ENCODE measurements at regions not wholly inside any gene's neighbourhood (a gene's known extent, or its start where the extent isn't known, plus 50 kb on each side); places are given as distances from the start of the nearest gene placed in this dataset.

DNA sequence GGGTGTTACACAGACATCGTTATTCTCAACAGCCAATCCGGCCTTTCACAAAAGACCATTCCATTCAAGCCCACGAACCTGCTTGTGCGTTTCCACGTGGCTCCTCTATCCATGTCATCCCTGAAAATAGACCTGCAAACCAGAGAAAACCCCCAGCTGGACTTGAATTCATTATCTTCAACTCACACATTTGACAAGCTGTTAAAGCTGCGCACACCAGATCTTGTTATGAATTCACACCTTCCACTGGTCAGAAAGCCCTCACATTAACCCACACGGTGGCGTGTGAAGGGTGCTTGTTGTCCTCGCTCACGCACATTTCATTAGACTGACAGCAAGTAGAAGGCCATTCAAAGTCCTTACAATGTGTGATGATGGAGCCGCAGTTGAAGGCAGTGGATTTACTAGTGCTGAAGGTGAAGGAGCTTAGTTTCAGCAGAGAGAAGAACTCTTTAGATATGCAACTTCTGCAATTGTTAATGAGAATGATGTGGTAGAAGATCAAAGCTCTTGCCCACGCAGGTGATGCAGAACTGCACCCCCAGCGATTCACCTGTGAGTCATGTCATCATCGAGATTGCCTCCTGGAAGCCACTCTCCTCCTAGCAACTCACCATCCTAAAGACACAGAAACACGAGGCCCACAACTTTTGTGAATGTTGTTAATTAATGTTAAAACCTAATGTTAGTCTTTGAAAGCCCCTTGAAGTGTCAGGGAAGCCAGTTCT is 224.8 kb upstream of the SOX11 start:
- no peak for TF ChIP-seq GATA1 (IDR thresholded peaks at IDR 0.05; ENCODE audit: low read depth, low read length)
- TF ChIP-seq POLR2A (IDR thresholded peaks at IDR 0.05; ENCODE audit: low read length): no peak

DNA sequence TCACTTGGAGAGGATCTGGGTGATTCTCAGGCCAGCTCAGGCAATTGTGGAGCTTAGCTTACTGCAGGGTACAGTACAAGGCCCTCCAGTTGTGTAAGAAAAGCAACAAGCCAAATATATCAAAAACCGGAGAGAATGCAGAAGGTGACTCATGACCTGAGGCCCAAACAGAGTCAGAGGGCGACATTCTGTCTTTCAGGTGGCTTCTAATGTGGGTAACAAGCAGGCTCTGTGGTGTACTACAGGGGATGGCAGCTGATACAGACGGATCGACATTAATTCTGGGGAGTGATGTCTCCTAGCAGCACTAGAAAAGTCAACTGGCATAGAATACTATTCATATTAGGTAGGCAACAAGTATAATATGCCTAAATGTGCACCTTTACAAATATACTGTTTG is 219.5 kb upstream of the SOX11 start:
- no peak for TF ChIP-seq POLR2A (IDR thresholded peaks at IDR 0.05; ENCODE audit: low read length)
- TF ChIP-seq GATA1 (IDR thresholded peaks at IDR 0.05; ENCODE audit: low read depth, low read length): no peak
- DNase-seq: no peak

More for the DNA sequence above, 224.8 kb upstream of the SOX11 start:
- no peak for DNase-seq

GRCh38 chr2:5473635-5474034 is 218.5 kb upstream of the SOX11 start:
- no peak for TF ChIP-seq POLR2A (IDR thresholded peaks at IDR 0.05; ENCODE audit: low read length)
- no peak for TF ChIP-seq GATA1 (IDR thresholded peaks at IDR 0.05; ENCODE audit: low read depth, low read length)
- DNase-seq: no peak

GRCh38 chr2:5474716-5475115 is 217.5 kb upstream of the SOX11 start:
- no peak for TF ChIP-seq GATA1 (IDR thresholded peaks at IDR 0.05; ENCODE audit: low read depth, low read length)
- DNase-seq: no peak

DNA sequence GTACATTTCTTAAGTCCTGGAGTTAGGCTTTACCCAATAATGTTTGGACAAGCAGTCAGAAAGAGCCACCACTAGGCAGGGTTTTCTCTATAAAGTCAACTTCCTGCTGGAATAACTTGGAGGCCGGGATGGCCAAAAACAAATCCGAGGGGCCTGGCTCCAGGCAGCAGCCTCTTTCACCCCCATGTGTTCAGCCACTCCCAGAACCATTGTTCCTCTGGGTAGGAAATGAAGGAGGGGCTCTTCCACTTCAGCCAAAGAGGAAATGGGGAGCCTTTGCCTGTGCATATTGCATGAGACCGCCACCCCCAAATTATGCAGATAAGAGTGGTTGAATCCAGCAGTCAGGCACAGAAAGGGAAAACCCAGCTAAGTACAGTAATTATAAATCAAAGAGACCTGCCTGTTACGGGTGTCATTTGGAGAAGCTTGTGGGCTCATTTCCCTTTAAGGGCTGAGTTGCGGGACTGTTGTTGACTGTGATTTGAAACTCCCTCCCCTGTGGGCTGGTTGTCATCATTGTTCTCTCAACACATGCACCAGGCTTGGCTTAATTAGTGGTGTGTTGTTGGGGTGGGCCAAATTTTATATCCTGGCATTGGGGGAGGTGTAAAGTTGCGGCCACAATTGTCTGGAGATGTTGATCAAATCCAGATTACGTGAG is 212.8 kb upstream of the SOX11 start:
- TF ChIP-seq GATA1 (IDR thresholded peaks at IDR 0.05; ENCODE audit: low read depth, low read length): no peak
- no peak for TF ChIP-seq POLR2A (IDR thresholded peaks at IDR 0.05; ENCODE audit: low read length)
- no peak for DNase-seq

GRCh38 chr2:5482929-5483331 is 209.3 kb upstream of the SOX11 start:
- no peak for DNase-seq
- no peak for TF ChIP-seq GATA1 (IDR thresholded peaks at IDR 0.05; ENCODE audit: low read depth, low read length)
- TF ChIP-seq POLR2A (IDR thresholded peaks at IDR 0.05; ENCODE audit: low read length): no peak

DNA sequence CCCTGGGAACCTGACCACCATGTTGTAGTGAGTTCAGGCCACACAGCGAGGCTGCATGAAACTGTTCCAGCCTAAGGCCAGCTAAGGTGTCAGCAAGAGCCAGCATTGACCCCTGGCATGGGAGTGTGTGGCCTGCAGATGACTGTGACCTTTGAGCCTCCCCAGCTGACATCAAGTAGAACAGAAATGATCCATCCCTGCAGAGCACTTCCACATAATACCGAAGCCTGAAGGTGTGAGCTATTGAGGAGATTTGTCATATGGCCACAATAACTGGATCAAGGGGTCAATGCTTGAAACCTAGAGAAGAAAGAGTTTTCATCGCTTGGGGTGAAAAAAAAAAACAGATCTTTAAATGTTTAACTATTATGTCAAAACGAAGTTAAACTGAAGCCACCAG is 207.3 kb upstream of the SOX11 start:
- TF ChIP-seq GATA1 (IDR thresholded peaks at IDR 0.05; ENCODE audit: low read depth, low read length) (no peak), POLR2A (IDR thresholded peaks at IDR 0.05; ENCODE audit: low read length) (no peak)
- no peak for DNase-seq

- no peak for TF ChIP-seq GATA1 (IDR thresholded peaks at IDR 0.05; ENCODE audit: low read depth, low read length)
- TF ChIP-seq POLR2A (IDR thresholded peaks at IDR 0.05; ENCODE audit: low read length): no peak
- no peak for DNase-seq
Measured at GRCh38 chr2:5491523-5491922, 200.7 kb upstream of the SOX11 start.

DNA sequence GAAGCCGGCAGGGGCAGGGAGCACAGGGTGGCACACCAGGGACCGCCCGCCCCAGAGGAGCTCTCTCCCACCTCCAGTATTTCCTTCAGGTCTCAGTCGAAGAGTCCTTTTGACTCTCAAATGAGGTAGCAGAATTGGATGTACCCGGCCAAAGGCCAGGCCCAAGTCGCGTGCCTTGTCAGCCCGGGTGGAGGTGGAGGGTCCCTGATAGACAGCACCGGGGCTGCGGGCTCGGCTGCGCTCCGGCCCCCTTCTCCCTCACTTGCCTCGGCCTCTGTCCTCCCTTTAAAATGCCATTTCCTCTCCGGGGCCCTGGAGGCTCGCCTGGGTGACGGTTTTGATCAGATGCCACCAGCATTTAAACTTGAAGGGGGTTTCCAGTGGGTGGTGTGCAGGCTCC is 198.9 kb upstream of the SOX11 start:
- TF ChIP-seq GATA1 (IDR thresholded peaks at IDR 0.05; ENCODE audit: low read depth, low read length) (no peak), POLR2A (IDR thresholded peaks at IDR 0.05; ENCODE audit: low read length) (no peak)
- DNase-seq: no peak

GRCh38 chr2:5494212-5494611 is 198.0 kb upstream of the SOX11 start:
- DNase-seq: no peak
- TF ChIP-seq POLR2A (IDR thresholded peaks at IDR 0.05; ENCODE audit: low read length): no peak
- TF ChIP-seq GATA1 (IDR thresholded peaks at IDR 0.05; ENCODE audit: low read depth, low read length): no peak

DNA sequence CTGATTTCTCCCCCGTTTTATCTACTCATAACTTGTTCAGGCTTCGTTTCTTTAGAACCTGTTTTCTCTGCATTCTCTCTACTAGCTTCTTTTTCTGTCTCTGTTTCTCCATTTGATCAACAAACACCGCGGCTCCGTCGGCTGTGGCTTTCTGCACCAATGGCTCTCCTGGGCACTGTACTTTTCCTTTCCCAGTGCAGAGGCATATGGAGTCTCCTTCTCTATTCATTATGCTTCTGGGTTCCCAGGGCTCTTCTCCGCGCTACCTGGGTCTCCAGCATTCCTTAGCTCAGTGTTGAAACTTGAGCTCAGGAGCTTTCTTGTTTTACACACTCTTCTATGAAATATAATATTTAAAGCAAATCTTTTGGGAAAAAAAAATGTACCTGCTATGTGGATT is 196.6 kb upstream of the SOX11 start:
- no peak for DNase-seq
- TF ChIP-seq POLR2A (IDR thresholded peaks at IDR 0.05; ENCODE audit: low read length): no peak
- no peak for TF ChIP-seq GATA1 (IDR thresholded peaks at IDR 0.05; ENCODE audit: low read depth, low read length)

- TF ChIP-seq GATA1 (IDR thresholded peaks at IDR 0.05; ENCODE audit: low read depth, low read length) (no peak), POLR2A (IDR thresholded peaks at IDR 0.05; ENCODE audit: low read length) (no peak)
- DNase-seq: no peak
Measured at GRCh38 chr2:5497874-5498273, 194.3 kb upstream of the SOX11 start.

- no peak for TF ChIP-seq POLR2A (IDR thresholded peaks at IDR 0.05; ENCODE audit: low read length)
- no peak for TF ChIP-seq GATA1 (IDR thresholded peaks at IDR 0.05; ENCODE audit: low read depth, low read length)
- no peak for DNase-seq
Measured at GRCh38 chr2:5501807-5502206, 190.4 kb upstream of the SOX11 start.

DNA sequence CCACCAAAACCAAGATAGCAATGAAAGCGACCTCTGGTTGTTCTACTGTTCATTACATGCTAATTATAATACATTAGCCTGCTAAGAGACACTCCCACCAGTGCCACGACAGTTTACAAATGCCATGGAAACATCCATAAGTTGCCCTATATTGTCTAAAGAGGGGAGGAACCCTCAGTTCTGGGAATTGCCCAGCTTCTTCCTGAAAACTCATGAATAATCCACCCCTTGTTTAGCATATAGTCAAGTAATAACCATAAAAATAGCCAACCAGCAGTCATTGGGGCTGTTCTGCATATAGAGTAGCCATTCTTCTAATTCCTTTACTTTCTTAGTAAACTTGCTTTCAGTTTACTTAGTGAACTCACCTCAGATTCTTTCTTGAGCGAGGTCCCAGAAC is 189.8 kb upstream of the SOX11 start:
- no peak for TF ChIP-seq GATA1 (IDR thresholded peaks at IDR 0.05; ENCODE audit: low read depth, low read length)
- no peak for TF ChIP-seq POLR2A (IDR thresholded peaks at IDR 0.05; ENCODE audit: low read length)
- no peak for DNase-seq

DNA sequence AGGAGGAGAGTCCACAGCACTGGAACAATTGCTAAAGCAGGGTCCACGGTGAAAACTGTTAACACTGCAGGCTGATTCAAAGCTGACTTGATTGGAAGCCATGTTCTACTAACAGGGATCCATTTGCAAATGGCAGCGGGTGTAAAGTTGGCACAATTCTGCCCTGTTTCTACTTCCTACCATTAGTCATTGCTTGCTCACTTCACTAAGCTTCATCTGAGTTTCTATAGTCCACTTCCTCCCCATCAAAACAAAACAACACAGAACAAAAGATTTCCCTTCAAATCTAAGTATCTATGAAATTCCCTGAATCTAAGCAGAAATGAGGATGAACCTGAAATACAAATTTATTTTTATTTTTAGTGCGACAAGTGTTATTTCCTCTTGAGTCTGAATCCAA is 187.4 kb upstream of the SOX11 start:
- TF ChIP-seq GATA1 (IDR thresholded peaks at IDR 0.05; ENCODE audit: low read depth, low read length) (no peak), POLR2A (IDR thresholded peaks at IDR 0.05; ENCODE audit: low read length) (no peak)
- DNase-seq: no peak
